Sigmoid colon (tissue), 4 donors: ENCODE measurements at regions not wholly inside any gene's neighbourhood (a gene's known extent, or its start where the extent isn't known, plus 50 kb on each side); places are given as distances from the start of the nearest gene placed in this dataset.

Experiments used
- EP300 ChIP-seq, 4 donors: sonication (generic); formaldehyde crosslinking; IDR thresholded peaks; one replicate each; pipeline ENCODE4 v1.6.1; 2017; ENCODE audit warnings: antibody characterized with exemption in 4 of 4
- POLR2A ChIP-seq, 2 donors: fragments of 450-650 bp; IDR thresholded peaks; one replicate each; pipeline ENCODE4 v1.6.1; 2016; ENCODE audit warnings: antibody characterized with exemption in 2 of 2, mild to moderate bottlenecking in 2 of 2, moderate library complexity in 2 of 2
- TF ChIP-seq, protein P1 (sequence below), 4 experiments: fragments of 450-650 bp in 3 of 4; fragments of 200-600 bp in 1 of 4; IDR thresholded peaks; one replicate each; pipeline ENCODE4 v1.5.1; 2016 to 2019; ENCODE audit warnings: antibody characterized with exemption in 4 of 4, mild to moderate bottlenecking in 3 of 4, moderate library complexity in 2 of 4

DNA sequence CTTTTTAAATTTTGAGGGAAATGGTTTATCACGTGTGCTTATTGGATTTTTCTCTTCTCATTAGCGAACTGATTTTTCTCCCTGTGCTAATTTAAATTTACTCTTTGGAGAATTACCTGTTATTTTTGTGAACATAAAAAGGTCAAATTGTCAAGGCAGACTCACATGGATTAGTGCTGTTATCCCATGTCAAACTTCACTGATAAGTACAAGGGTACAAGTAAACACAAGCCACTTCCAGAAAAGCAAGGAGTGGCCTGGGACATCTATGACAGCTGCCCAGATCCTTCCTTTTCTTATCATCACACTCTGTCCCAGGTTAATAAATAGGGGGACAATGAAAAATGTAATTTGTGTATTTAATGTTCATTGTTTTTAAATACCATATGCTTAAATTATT is 901.2 kb downstream of the LTN1 start:
- TF ChIP-seq EP300 (IDR thresholded peaks at IDR 0.05) (no peak), POLR2A (IDR thresholded peaks at IDR 0.05) (no peak)
- TF ChIP-seq, protein P1, sequence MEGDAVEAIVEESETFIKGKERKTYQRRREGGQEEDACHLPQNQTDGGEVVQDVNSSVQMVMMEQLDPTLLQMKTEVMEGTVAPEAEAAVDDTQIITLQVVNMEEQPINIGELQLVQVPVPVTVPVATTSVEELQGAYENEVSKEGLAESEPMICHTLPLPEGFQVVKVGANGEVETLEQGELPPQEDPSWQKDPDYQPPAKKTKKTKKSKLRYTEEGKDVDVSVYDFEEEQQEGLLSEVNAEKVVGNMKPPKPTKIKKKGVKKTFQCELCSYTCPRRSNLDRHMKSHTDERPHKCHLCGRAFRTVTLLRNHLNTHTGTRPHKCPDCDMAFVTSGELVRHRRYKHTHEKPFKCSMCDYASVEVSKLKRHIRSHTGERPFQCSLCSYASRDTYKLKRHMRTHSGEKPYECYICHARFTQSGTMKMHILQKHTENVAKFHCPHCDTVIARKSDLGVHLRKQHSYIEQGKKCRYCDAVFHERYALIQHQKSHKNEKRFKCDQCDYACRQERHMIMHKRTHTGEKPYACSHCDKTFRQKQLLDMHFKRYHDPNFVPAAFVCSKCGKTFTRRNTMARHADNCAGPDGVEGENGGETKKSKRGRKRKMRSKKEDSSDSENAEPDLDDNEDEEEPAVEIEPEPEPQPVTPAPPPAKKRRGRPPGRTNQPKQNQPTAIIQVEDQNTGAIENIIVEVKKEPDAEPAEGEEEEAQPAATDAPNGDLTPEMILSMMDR (IDR thresholded peaks at IDR 0.05) = no peak
